ENCODE measurements at regions not wholly inside any gene's neighbourhood (a gene's known extent, or its start where the extent isn't known, plus 50 kb on each side); places are given as distances from the start of the nearest gene placed in this dataset.

GRCh38 chr2:7749895-7750559 is 832.8 kb downstream of the RNF144A start:
- TF ChIP-seq POLR2AphosphoS5 (IDR thresholded peaks at IDR 0.05; ENCODE audit: low read depth, low read length) (no peak), TAF1 (IDR thresholded peaks at IDR 0.05; ENCODE audit: borderline replicate concordance, insufficient read depth, low read length) (no peak), SIN3A (IDR thresholded peaks at IDR 0.05; ENCODE audit: borderline replicate concordance, insufficient read depth, low read length) (no peak)
- TF ChIP-seq, protein P1, sequence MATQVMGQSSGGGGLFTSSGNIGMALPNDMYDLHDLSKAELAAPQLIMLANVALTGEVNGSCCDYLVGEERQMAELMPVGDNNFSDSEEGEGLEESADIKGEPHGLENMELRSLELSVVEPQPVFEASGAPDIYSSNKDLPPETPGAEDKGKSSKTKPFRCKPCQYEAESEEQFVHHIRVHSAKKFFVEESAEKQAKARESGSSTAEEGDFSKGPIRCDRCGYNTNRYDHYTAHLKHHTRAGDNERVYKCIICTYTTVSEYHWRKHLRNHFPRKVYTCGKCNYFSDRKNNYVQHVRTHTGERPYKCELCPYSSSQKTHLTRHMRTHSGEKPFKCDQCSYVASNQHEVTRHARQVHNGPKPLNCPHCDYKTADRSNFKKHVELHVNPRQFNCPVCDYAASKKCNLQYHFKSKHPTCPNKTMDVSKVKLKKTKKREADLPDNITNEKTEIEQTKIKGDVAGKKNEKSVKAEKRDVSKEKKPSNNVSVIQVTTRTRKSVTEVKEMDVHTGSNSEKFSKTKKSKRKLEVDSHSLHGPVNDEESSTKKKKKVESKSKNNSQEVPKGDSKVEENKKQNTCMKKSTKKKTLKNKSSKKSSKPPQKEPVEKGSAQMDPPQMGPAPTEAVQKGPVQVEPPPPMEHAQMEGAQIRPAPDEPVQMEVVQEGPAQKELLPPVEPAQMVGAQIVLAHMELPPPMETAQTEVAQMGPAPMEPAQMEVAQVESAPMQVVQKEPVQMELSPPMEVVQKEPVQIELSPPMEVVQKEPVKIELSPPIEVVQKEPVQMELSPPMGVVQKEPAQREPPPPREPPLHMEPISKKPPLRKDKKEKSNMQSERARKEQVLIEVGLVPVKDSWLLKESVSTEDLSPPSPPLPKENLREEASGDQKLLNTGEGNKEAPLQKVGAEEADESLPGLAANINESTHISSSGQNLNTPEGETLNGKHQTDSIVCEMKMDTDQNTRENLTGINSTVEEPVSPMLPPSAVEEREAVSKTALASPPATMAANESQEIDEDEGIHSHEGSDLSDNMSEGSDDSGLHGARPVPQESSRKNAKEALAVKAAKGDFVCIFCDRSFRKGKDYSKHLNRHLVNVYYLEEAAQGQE (IDR thresholded peaks at IDR 0.05; ENCODE audit: insufficient read depth in 1 of 2, low read depth in 2 of 2, low read length in 2 of 2), result no peak
